C4-2B (cell line): ENCODE measurements at regions not wholly inside any gene's neighbourhood (a gene's known extent, or its start where the extent isn't known, plus 50 kb on each side); places are given as distances from the start of the nearest gene placed in this dataset.

Experiments used
- ZFX ChIP-seq: fragments of 450-650 bp; IDR thresholded peaks from 2 replicates; pipeline ENCODE4 v1.6.1; 2017
- TF ChIP-seq, protein P1 (sequence below): fragments of 450-650 bp; conservative IDR thresholded peaks from 2 replicates; pipeline ENCODE4 v1.5.1; 2017; ENCODE audit warnings: mild to moderate bottlenecking

- no peak for TF ChIP-seq ZFX
- TF ChIP-seq, protein P1, sequence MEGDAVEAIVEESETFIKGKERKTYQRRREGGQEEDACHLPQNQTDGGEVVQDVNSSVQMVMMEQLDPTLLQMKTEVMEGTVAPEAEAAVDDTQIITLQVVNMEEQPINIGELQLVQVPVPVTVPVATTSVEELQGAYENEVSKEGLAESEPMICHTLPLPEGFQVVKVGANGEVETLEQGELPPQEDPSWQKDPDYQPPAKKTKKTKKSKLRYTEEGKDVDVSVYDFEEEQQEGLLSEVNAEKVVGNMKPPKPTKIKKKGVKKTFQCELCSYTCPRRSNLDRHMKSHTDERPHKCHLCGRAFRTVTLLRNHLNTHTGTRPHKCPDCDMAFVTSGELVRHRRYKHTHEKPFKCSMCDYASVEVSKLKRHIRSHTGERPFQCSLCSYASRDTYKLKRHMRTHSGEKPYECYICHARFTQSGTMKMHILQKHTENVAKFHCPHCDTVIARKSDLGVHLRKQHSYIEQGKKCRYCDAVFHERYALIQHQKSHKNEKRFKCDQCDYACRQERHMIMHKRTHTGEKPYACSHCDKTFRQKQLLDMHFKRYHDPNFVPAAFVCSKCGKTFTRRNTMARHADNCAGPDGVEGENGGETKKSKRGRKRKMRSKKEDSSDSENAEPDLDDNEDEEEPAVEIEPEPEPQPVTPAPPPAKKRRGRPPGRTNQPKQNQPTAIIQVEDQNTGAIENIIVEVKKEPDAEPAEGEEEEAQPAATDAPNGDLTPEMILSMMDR: no peak
Observed at GRCh38 chr1:234844479-234845031, 234.6 kb upstream of the IRF2BP2 start.
